Cardiac fibroblast (primary cell): ENCODE measurements at regions not wholly inside any gene's neighbourhood (a gene's known extent, or its start where the extent isn't known, plus 50 kb on each side); places are given as distances from the start of the nearest gene placed in this dataset.

Experiments used
- DNase-seq, 2 donors: peaks; one replicate each; pipeline versions ENCODE4 v3.0.0 to v3.0.0-alpha.2; 2010; ENCODE audit warnings: low read depth in 2 of 2
- H3K4me3 ChIP-seq, 2 donors: replicated peaks in 1 of 2; 1 replicate in 1 of 2; 2 replicates in 1 of 2; pipeline ENCODE4 v1.5.1; 2011; ENCODE audit warnings: low read depth in 2 of 2, low read length in 2 of 2, mild to moderate bottlenecking in 2 of 2, moderate library complexity in 1 of 2
- CTCF ChIP-seq: IDR thresholded peaks from one replicate; pipeline ENCODE4 v1.5.1; 2011; ENCODE audit warnings: low read depth, mild to moderate bottlenecking, low read length, inconsistent platforms

- H3K4me3 ChIP-seq: no peak overlapping the region
- no peak for TF ChIP-seq CTCF
- no peak for DNase-seq
These were observed 111.0 kb downstream of the MICALL2 start for GRCh38 chr7:1348096-1348822.

GRCh38 chr7:1348823-1349335 is 110.4 kb downstream of the MICALL2 start:
- DNase-seq: no peak
- no peak for TF ChIP-seq CTCF
- no peak overlapping the region for H3K4me3 ChIP-seq

- DNase-seq: no peak
- H3K4me3 ChIP-seq: no peak overlapping the region
- TF ChIP-seq CTCF: no peak
These were observed 109.9 kb downstream of the MICALL2 start for GRCh38 chr7:1349351-1349761.

GRCh38 chr7:1351881-1352625 is 107.2 kb downstream of the MICALL2 start:
- no peak overlapping the region for H3K4me3 ChIP-seq
- no peak for TF ChIP-seq CTCF
- DNase-seq: no peak

- DNase-seq: no peak
- TF ChIP-seq CTCF: no peak
- H3K4me3 ChIP-seq: no peak overlapping the region
These were observed 106.5 kb downstream of the MICALL2 start for GRCh38 chr7:1352656-1353271.

GRCh38 chr7:1354661-1355567 is 104.4 kb downstream of the MICALL2 start:
- no peak for DNase-seq
- no peak for TF ChIP-seq CTCF

More at GRCh38 chr7:1354661-1355567, 104.4 kb downstream of the MICALL2 start:
- no peak overlapping the region for H3K4me3 ChIP-seq
